ENCODE measurements at regions not wholly inside any gene's neighbourhood (a gene's known extent, or its start where the extent isn't known, plus 50 kb on each side); places are given as distances from the start of the nearest gene placed in this dataset.

GRCh38 chr3:95460274-95460673 lies 1354.1 kb upstream of the EPHA6 start:
- TF ChIP-seq, protein P1, sequence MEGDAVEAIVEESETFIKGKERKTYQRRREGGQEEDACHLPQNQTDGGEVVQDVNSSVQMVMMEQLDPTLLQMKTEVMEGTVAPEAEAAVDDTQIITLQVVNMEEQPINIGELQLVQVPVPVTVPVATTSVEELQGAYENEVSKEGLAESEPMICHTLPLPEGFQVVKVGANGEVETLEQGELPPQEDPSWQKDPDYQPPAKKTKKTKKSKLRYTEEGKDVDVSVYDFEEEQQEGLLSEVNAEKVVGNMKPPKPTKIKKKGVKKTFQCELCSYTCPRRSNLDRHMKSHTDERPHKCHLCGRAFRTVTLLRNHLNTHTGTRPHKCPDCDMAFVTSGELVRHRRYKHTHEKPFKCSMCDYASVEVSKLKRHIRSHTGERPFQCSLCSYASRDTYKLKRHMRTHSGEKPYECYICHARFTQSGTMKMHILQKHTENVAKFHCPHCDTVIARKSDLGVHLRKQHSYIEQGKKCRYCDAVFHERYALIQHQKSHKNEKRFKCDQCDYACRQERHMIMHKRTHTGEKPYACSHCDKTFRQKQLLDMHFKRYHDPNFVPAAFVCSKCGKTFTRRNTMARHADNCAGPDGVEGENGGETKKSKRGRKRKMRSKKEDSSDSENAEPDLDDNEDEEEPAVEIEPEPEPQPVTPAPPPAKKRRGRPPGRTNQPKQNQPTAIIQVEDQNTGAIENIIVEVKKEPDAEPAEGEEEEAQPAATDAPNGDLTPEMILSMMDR (IDR thresholded peaks at IDR 0.05; ENCODE audit: insufficient read depth, low read length, poor library complexity, severe bottlenecking): no peak
- TF ChIP-seq EZH2phosphoT487 (conservative IDR thresholded peaks at IDR 0.05; ENCODE audit: low read length): no peak
